ENCODE measurements at regions not wholly inside any gene's neighbourhood (a gene's known extent, or its start where the extent isn't known, plus 50 kb on each side); places are given as distances from the start of the nearest gene placed in this dataset.
"Not testable (repeated sequence)": the region's sequence is repeated elsewhere in the genome, so short reads cannot be mapped to it uniquely, and the experiment has no call there.

- ATAC-seq (no peak), DNase-seq (no peak)
- Mint-ChIP-seq H3K27me3 (no peaks in the 10 kb centered on the region), H3K4me1 (peaks cover 12% of the 10 kb centered on the region), H3K9me3 (no peaks in the 10 kb centered on the region), H3K27ac (no peak overlapping the region), H3K4me3 (no peak overlapping the region), H3K36me3 (ENCODE audit: low read depth) (no peaks in the 10 kb centered on the region)
These were observed 318.7 kb downstream of the SOX4 start for GRCh38 chr6:21912151-21912832.

GRCh38 chr6:21914121-21914973 is 320.8 kb downstream of the SOX4 start:
- H3K27me3 Mint-ChIP-seq, result no peaks in the 10 kb centered on the region
- H3K4me1 Mint-ChIP-seq, result peaks cover 12% of the 10 kb centered on the region
- H3K36me3 Mint-ChIP-seq (ENCODE audit: low read depth), result no peaks in the 10 kb centered on the region
- H3K27ac Mint-ChIP-seq, result no peak overlapping the region
- no peak for ATAC-seq
- peak; percentile 52 for DNase-seq
- H3K4me3 Mint-ChIP-seq, result peak overlapping the region; percentile 45
- no peaks in the 10 kb centered on the region for H3K9me3 Mint-ChIP-seq

- Mint-ChIP-seq H3K9me3 (no peaks in the 10 kb centered on the region), H3K36me3 (ENCODE audit: low read depth) (no peaks in the 10 kb centered on the region), H3K4me1 (peaks cover 12% of the 10 kb centered on the region), H3K27me3 (no peaks in the 10 kb centered on the region), H3K4me3 (no peak overlapping the region), H3K27ac (no peak overlapping the region)
- DNase-seq (no peak), ATAC-seq (no peak)
These were observed 322.2 kb downstream of the SOX4 start for GRCh38 chr6:21915707-21916260.

- peaks cover 12% of the 10 kb centered on the region for H3K4me1 Mint-ChIP-seq
- H3K36me3 Mint-ChIP-seq (ENCODE audit: low read depth), result no peaks in the 10 kb centered on the region
- no peaks in the 10 kb centered on the region for H3K27me3 Mint-ChIP-seq
- no peak overlapping the region for H3K4me3 Mint-ChIP-seq
- ATAC-seq (no peak), DNase-seq (no peak)
- H3K9me3 Mint-ChIP-seq, result no peaks in the 10 kb centered on the region
- H3K27ac Mint-ChIP-seq, result no peak overlapping the region
These were observed 324.5 kb downstream of the SOX4 start for GRCh38 chr6:21918041-21918440.

GRCh38 chr6:21918666-21919065 is 325.1 kb downstream of the SOX4 start:
- no peaks in the 10 kb centered on the region for H3K9me3 Mint-ChIP-seq
- H3K27ac Mint-ChIP-seq, result no peak overlapping the region
- H3K4me3 Mint-ChIP-seq, result no peak overlapping the region

GRCh38 chr6:21922086-21922485 is 328.5 kb downstream of the SOX4 start:
- Mint-ChIP-seq H3K27ac (no peak overlapping the region), H3K4me3 (no peak overlapping the region), H3K4me1 (peaks cover under 1% of the 10 kb centered on the region), H3K9me3 (peaks cover 8% of the 10 kb centered on the region), H3K27me3 (no peaks in the 10 kb centered on the region), H3K36me3 (ENCODE audit: low read depth) (no peaks in the 10 kb centered on the region)
- no peak for DNase-seq
- no peak for ATAC-seq

More at GRCh38 chr6:21918666-21919065, 325.1 kb downstream of the SOX4 start:
- no peak for ATAC-seq
- Mint-ChIP-seq H3K4me1 (peaks cover 11% of the 10 kb centered on the region), H3K36me3 (ENCODE audit: low read depth) (no peaks in the 10 kb centered on the region), H3K27me3 (no peaks in the 10 kb centered on the region)
- DNase-seq, result no peak

GRCh38 chr6:21924002-21924401 is 330.5 kb downstream of the SOX4 start:
- DNase-seq (no peak), ATAC-seq (no peak)
- no peaks in the 10 kb centered on the region for H3K36me3 Mint-ChIP-seq (ENCODE audit: low read depth)
- peaks cover 4% of the 10 kb centered on the region for H3K4me1 Mint-ChIP-seq
- H3K27ac Mint-ChIP-seq, result no peak overlapping the region
- no peak overlapping the region for H3K4me3 Mint-ChIP-seq
- no peaks in the 10 kb centered on the region for H3K27me3 Mint-ChIP-seq
- peaks cover 8% of the 10 kb centered on the region for H3K9me3 Mint-ChIP-seq

- Mint-ChIP-seq H3K27me3 (no peaks in the 10 kb centered on the region), H3K36me3 (ENCODE audit: low read depth) (no peaks in the 10 kb centered on the region), H3K4me3 (no peak overlapping the region), H3K9me3 (peaks cover 19% of the 10 kb centered on the region), H3K27ac (no peak overlapping the region), H3K4me1 (peaks cover 4% of the 10 kb centered on the region)
- DNase-seq, result no peak
- no peak for ATAC-seq
These were observed 335.3 kb downstream of the SOX4 start for GRCh38 chr6:21928827-21929226.

GRCh38 chr6:21931641-21932335 is 338.2 kb downstream of the SOX4 start:
- Mint-ChIP-seq H3K36me3 (ENCODE audit: low read depth) (peaks cover 2% of the 10 kb centered on the region), H3K27ac (no peak overlapping the region), H3K4me3 (no peak overlapping the region), H3K9me3 (peaks cover 19% of the 10 kb centered on the region), H3K4me1 (peaks cover 4% of the 10 kb centered on the region), H3K27me3 (no peaks in the 10 kb centered on the region)
- no peak for DNase-seq
- no peak for ATAC-seq

GRCh38 chr6:21933351-21933750 is 339.8 kb downstream of the SOX4 start:
- no peak for ATAC-seq
- peaks cover 19% of the 10 kb centered on the region for H3K9me3 Mint-ChIP-seq
- DNase-seq, result no peak
- no peak overlapping the region for H3K27ac Mint-ChIP-seq
- H3K4me1 Mint-ChIP-seq, result no peaks in the 10 kb centered on the region
- no peak overlapping the region for H3K4me3 Mint-ChIP-seq
- H3K36me3 Mint-ChIP-seq (ENCODE audit: low read depth), result peaks cover 2% of the 10 kb centered on the region
- no peaks in the 10 kb centered on the region for H3K27me3 Mint-ChIP-seq

- H3K9me3 Mint-ChIP-seq, result peaks cover 19% of the 10 kb centered on the region
- no peak overlapping the region for H3K4me3 Mint-ChIP-seq
- H3K36me3 Mint-ChIP-seq (ENCODE audit: low read depth), result peaks cover 2% of the 10 kb centered on the region
- no peak for DNase-seq
- ATAC-seq, result no peak
- H3K4me1 Mint-ChIP-seq, result no peaks in the 10 kb centered on the region
- H3K27me3 Mint-ChIP-seq, result no peaks in the 10 kb centered on the region
- no peak overlapping the region for H3K27ac Mint-ChIP-seq
These were observed 341.6 kb downstream of the SOX4 start for GRCh38 chr6:21935142-21935541.

- H3K4me3 Mint-ChIP-seq, result no peak overlapping the region
- ATAC-seq (no peak), DNase-seq (peak; percentile 14)
- no peaks in the 10 kb centered on the region for H3K27me3 Mint-ChIP-seq
- H3K4me1 Mint-ChIP-seq, result no peaks in the 10 kb centered on the region
- H3K9me3 Mint-ChIP-seq, result peaks cover 19% of the 10 kb centered on the region
- no peak overlapping the region for H3K27ac Mint-ChIP-seq
- peaks cover 2% of the 10 kb centered on the region for H3K36me3 Mint-ChIP-seq (ENCODE audit: low read depth)
These were observed 342.0 kb downstream of the SOX4 start for GRCh38 chr6:21935561-21936028.

- H3K27ac Mint-ChIP-seq, result no peak overlapping the region
- no peak for ATAC-seq
- no peaks in the 10 kb centered on the region for H3K27me3 Mint-ChIP-seq
- H3K4me3 Mint-ChIP-seq, result no peak overlapping the region
- no peaks in the 10 kb centered on the region for H3K4me1 Mint-ChIP-seq
- no peak for DNase-seq
- H3K9me3 Mint-ChIP-seq, result peaks cover 16% of the 10 kb centered on the region
- H3K36me3 Mint-ChIP-seq (ENCODE audit: low read depth), result peaks cover 2% of the 10 kb centered on the region
These were observed 343.9 kb downstream of the SOX4 start for GRCh38 chr6:21937466-21937865.

- not testable (repeated sequence) for H3K9me3 Mint-ChIP-seq; H3K36me3 Mint-ChIP-seq (ENCODE audit: low read depth); H3K4me1 Mint-ChIP-seq; ATAC-seq; H3K27ac Mint-ChIP-seq; DNase-seq; H3K4me3 Mint-ChIP-seq; H3K27me3 Mint-ChIP-seq
These were observed 345.5 kb downstream of the SOX4 start for GRCh38 chr6:21939066-21939465.

Measured in activated naive CD8-positive, alpha-beta T cell treated with anti-CD3 and anti-CD28 coated beads, Interleukin-2, amount 50 U/mL, for 24 hours (primary cell).